Esophagus mucosa (tissue), 1 donor: ENCODE measurements at regions not wholly inside any gene's neighbourhood (a gene's known extent, or its start where the extent isn't known, plus 50 kb on each side); places are given as distances from the start of the nearest gene placed in this dataset.

ENCODE experiments used
- ATAC-seq: fragments of 200-7000 bp; cut with Tn5 transposase; one replicate; pipeline ENCODE4 v1.9.1; 2020
- donor health status: DM: yes; HTN: yes; CAD: no.

DNA sequence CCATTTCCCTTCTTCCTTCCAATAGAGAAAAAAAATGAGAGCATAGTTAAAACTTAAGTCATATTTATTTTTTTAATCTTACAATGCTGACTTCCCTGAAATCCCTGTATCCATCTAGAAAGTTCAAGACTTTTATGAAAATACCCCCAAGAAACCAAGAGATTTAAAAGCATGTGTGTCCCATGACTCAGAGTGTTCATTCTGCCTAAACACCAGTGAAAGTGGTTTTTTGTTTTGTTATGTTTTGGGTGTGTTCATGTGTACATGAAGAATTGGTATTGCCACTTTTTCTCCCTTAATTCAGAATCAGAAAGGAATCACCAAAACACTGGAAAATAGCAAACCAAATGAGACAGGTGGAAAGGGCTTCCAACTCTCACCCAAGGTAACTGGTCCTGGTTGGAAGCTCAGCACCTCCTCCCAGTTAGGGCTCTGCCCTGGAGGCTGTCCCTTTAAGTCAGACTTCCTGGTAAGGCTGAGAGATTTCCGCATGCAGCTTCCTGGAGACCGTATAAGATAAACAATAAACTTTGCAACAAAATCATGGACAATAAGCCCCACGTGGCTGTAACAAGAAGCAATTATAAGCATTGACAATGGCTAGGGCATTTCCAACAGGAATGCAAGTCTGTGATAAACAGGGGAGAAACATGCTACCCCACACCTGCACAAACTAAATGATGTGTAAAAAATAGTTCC, 121.9 kb upstream of the ARHGEF3 start:
- peak; percentile 85 for ATAC-seq

DNA sequence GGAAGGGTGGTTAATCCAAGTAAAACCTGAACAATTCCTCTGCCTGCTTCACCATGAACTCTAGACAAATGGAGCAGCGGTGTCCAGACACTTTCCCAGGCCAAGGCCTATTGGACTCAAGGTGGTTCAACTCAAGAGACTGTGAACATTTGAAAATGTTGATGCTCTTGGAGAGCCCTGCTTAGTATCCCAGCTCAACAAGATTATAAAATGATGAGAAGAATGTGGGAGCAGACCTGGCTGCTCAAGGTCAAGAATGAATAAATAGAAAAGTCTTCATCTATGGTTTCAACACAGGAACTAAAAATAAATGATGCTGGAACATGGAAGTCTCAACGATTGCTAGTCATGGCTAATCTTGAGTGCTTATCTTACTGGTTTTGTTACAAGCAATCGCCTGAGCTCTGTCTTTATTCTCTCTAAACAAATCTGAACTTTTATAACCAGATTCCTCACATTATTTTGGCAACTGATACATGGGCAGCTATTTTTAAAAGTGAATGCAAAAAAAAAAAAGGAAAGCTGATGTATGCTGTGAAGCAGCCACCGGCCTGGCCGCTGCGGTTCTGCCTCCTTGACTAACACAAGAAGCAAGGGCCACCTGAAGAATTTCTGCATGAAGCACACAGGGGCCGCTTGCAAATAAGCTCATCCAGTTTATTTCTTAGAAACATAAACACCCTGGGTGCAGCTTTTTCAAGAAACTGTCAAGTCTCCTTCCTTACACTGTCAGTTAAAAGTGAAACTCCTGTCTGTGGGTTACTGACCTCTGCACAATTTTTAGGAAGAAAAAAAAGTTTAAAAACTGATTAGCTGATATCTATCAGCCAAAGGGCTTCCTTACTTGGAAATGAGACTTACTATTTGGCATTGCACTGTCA, 120.1 kb upstream of the ARHGEF3 start:
- no peak for ATAC-seq

- ATAC-seq: no peak
These were observed 118.0 kb upstream of the ARHGEF3 start for GRCh38 chr3:56919797-56920195.

GRCh38 chr3:56919137-56919796, 117.5 kb upstream of the ARHGEF3 start:
- ATAC-seq: no peak

- ATAC-seq: no peak
These were observed 116.4 kb upstream of the ARHGEF3 start for GRCh38 chr3:56918111-56918568.

DNA sequence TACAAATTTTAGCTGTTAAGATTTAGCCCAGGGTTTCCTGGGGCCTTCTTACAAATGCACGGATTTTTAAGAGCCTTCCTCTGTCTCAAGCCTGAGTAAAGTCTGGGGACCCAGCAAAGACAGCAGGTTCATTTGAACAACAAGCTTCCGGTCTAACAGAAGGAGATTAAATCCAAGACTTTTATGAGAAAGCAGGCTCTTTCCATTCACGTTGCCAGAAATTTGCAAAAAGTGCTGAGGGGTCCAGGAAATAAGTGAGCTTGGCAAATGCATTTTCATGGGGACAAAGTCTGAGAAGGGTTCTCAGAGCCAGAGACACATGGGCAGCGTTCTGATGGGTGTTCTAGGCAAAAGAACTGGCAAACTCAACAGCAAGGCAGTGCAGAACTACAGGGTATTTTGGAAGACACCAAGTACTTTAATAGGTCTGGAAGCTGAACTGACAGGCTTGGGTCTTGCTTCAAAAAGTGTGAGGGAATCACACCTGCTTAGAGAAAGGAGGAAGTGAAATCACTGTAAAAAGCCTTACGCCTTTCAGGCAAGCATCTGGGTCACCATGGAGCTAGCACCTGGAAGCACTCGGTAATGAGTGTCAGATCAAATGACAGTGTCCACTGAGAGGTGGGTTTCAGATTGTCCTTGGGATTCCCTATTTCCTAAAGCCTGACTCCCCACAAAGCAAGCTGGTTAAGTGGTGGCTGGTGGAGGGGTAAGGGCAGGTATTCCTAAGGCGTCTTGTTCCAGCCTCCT, 115.8 kb upstream of the ARHGEF3 start:
- no peak for ATAC-seq

DNA sequence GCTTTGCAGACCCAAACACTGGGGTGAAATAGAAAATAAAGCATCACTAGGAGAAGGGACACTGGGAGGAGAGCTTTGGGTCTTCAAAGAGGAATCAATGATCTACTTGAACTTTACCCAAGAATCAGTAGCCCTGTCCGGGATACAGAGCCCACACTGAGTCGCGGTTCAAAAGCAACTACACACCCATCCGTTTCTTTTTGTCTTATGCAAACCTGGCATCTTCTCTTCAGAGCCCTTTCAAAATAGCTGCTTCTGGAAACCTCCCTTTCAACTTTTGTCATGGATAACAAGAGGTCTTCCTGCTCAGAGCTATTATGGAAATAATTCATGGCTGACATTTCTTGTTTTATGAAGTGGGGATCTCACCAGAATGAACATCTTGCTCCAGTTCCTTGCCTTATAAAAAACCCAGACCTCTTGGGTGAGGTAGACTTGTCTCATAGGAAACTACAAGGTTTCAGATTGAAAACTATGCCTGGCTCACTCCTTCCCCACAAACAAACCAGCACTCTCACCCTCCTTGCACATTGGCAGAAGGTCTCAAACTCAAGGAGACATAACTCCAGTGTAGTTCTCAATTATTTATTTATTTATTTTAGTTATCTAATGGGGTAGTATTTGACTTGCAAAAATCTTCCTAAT, 115.1 kb upstream of the ARHGEF3 start:
- no peak for ATAC-seq

- ATAC-seq: peak; percentile 59
These were observed 114.3 kb upstream of the ARHGEF3 start for GRCh38 chr3:56915966-56916586.

DNA sequence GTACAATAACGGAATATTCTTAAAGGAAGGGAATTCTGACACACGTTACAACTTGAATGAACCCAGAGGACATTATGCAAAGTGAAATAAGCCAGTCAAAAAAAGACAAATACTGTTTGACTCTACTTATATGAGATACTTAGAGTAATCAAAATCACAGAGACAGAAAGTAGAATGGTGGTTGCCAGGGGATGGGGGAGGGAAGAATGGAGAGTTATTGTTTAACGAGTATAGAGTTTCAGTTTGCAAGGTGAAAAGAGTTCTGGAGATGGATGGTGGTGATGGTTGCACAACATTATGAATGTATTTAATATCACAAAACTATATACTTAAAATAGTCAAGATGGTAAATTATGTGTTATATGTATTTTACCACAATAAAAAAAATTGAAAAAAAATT, 112.9 kb upstream of the ARHGEF3 start:
- no peak for ATAC-seq

DNA sequence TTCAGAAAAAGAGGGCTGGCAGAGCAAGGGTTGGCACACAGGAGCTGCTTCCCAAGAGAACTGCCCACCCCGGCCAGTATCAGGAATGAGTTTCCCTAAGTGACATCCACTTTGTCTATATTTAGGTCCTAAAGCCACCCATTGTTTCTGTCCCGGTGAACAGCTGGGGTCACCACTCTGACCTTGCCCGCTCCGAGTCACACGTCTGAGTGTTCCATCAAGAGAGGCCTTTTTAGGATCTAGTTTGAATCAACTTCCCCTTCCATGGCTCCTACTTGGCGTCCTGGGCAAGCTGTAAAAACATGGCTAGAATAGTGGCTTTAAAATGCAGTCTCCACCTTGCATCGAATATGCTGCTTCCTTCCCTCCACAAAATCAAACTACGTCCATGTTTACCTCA, 109.6 kb upstream of the ARHGEF3 start:
- peak; percentile 39 for ATAC-seq

DNA sequence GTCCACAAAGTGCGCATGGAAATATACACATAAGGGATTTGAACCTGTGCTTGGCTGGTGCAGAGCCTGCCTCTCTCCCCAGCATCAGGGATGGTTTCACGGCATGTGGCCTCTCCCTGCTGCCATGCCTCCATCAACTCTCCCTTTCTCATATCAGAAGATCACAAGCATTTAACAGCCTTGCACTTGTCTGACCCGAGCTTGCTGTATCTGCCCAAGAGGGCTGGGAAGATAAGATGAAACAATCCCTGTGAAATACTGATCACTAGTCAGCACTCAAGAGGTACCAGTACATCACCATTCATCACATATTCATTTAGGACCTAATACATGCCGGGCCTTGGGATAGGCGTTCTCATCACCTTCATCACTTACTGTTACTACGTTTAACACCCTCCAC, 107.6 kb upstream of the ARHGEF3 start:
- no peak for ATAC-seq

DNA sequence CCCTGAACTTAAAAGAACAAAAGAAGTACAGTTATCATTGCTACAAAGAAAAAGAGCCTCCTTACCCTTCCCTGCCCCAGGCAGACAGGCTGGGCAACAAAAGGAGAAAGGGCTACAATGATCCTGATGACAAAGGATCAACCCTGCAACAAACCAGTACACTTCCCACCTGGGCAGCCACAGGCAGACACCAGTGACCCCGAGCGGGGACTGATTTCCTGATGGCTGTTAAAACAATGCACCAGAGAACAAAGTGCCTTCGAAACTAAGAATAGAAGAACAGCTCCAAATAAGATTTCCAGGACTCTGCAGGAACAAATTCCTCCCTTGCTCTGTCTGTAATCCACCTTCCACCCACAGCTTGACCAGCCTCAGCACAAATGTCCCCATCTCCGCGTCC, 106.3 kb upstream of the ARHGEF3 start:
- no peak for ATAC-seq

DNA sequence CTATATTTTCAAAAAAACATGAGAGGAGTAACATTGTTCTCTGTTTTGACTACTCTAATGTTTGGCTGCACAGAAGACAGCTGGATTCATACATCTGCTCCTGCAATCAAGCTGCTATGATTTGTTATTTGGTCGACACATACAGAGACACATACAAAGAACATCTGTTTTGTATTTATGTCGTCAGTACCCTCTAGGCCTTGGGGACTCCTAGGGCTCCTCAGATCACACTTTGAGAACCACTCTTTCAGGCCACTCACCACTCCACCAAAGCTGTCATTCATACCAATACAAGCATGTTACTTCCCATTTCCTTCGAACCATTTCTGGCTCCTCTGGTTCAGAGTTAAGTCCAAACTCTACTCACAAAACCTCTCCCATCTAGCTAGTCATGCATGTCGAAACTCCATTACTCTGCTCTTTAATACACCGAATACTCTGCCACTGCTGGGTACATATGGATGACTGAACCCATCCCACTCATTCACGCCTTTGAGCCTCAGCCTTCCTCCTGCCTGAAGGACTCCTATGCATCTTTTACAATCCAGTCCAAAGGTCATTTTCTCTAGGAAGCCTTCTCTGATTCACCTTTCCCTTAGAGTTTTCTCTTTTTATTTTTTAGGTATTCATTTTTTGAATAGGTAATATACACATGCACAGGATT, 102.9 kb upstream of the ARHGEF3 start:
- peak; percentile 11 for ATAC-seq

DNA sequence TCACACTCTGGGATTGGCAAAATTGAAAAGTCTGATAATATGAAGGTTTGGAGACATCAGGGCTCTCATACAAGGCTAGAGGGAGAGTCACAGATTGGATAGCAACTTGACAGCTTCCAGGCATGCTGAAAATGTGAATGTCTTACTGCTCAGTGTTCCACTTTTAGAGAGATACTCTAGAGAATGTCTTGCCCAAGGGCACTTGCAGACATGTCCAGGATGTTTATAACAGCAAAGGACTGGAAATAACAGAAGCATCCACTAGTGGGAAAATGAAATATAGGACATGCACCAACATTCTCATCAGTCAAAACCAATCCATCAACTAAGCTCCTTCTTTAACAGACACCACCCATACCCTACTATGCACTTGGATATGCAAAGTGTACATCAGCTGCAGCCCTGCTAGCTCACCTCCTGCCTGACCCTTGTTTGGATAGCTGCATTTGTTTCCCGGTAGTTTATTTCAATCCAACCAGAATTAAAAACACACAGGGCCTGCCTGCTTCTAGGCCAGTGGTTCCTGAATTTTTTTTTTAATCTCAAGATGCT, 101.6 kb upstream of the ARHGEF3 start:
- no peak for ATAC-seq

GRCh38 chr3:56902468-56903160, 100.9 kb upstream of the ARHGEF3 start:
- ATAC-seq: no peak

DNA sequence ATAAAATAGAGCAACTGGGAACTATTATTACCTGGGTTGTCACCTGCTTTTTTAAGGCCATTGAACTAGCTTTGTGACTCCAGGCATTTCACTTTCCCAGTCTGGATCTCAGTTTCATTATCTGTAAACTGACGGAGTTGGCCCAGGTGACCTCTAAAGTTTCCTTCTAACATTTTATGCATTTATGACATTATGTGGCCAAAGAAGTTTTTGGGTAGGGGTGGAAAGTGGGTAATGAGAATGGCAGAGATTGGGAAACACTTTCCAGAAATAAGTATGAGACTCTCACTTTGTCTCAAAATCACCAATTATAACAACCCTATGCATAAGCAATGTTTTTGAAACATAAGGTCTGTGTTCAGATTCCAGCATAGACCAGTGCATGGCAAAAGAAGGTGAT, 99.1 kb upstream of the ARHGEF3 start:
- no peak for ATAC-seq

DNA sequence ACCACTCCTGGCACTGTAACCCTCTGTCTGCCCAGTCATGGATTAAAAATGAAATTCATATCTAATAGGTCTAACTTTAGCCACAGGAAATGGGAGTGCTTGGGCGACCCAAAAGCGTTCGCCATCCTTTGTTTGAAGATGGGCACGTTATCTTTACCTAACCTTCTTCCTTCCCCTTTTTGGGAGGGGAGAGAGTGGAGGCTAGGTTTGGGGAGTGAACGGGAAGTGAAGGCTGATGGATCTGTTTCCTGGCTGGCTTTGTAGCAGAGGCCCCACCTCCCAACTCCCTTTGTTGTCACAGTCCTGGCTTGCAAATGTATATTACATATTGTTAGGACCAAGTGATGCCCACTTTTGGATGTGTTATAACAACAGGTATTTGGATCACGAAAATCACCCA, 98.1 kb upstream of the ARHGEF3 start:
- no peak for ATAC-seq

DNA sequence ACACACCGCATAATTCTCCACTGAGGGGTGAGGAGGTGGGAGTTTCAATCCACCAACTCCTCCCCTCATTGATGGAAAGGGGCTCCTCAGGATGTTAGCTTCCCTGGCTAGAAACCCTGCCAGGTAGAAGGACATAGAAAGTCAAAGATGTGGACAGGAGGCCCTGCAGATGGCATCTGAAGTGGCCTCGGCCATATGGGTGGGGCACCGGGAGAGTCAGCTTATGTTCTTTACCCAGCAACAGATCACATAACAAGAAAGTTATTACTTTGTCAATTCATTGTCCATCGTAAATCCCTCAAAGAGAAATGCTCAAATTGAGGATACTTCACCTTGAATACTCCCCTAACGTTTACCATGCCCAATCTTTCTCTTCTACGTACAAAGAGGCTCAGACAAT, 97.3 kb upstream of the ARHGEF3 start:
- no peak for ATAC-seq

GRCh38 chr3:56896357-56896756, 94.6 kb upstream of the ARHGEF3 start:
- no peak for ATAC-seq

DNA sequence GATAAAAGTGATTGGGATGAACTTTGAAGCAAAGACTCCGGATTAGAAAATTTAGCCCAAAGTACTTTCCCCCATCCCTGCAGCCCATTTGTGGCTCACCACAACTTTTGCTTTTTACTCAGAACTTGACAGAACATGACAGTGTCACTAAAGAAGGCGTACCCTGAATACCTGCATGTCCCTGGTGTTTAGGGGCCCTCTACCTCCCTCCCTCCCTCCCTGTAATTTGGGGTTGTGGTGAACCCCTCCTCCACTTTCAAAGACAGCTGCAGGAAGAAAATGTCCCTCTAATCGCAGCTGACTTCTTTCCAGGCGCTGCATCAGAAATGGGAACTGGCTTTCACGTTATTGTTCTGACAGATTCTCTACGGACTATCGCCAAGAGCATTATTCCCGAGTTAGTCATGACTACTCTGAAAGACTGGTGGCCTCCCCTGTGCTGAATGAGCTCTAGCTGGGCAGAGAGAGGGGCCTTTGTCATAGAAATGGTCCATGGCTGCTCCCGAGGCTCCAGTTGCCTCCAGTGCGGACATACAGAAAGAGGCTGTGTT, 93.2 kb upstream of the ARHGEF3 start:
- peak; percentile 53 for ATAC-seq
